H1 (cell line): ENCODE measurements at regions not wholly inside any gene's neighbourhood (a gene's known extent, or its start where the extent isn't known, plus 50 kb on each side); places are given as distances from the start of the nearest gene placed in this dataset.

Source experiments
- MAFK ChIP-seq: IDR thresholded peaks from 2 replicates; pipeline ENCODE4 v1.6.1; 2012; ENCODE audit warnings: low read depth, mild to moderate bottlenecking, improper control_type of control experiment, low read length
- SUZ12 ChIP-seq: fragments of 200-600 bp; sonication (generic); IDR thresholded peaks from 2 replicates; pipeline ENCODE4 v1.6.1; 2012; ENCODE audit warnings: mild to moderate bottlenecking, inconsistent platforms, low read length, moderate library complexity, mixed read lengths
- TCF12 ChIP-seq: IDR thresholded peaks from 2 replicates; pipeline ENCODE4 v1.6.1; 2011; ENCODE audit warnings: low read depth, mild to moderate bottlenecking, low read length

DNA sequence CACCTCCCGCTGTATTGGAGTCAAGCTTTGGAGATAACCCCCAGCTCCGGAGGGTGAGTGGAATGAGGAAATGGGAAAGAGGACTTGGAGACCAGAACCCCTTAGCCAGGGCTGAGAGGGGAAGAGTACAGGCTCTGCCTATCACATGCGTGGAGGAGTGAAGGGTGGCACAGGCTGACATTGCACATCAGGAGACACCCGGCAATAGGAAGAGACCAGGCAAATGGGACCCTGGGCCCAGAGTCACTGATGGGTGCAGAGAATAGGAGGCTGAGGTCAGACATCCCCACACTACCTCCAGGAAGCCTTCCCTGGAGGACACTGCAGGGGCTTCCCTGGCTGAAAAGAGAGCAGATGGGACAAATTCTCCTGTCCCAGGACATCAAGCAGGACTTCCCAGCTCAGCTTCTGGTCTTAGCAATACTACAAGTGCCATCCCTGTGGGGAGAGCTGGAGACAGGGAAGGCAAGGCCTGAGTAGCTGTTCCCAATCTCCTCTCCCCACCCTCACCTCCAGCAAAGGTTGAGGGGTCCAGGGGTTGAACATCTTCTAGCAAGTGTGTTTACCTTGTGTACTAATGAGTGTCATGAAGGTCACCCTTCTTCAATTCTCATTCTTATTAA lies 160.7 kb downstream of the BUD13 start (continued):
- TF ChIP-seq SUZ12 (no peak), TCF12 (no peak), MAFK (no peak)
- TF ChIP-seq, all 59 proteins: peak for 0
